Small intestine (tissue), 7 donors: ENCODE measurements at regions not wholly inside any gene's neighbourhood (a gene's known extent, or its start where the extent isn't known, plus 50 kb on each side); places are given as distances from the start of the nearest gene placed in this dataset.
A peak's percentile ranks its signal among the peaks of the same experiment; 100 is the strongest.
"Not testable (repeated sequence)": the region's sequence is repeated elsewhere in the genome, so short reads cannot be mapped to it uniquely, and the experiment has no call there.

Source experiments
- DNase-seq, 2 donors: peaks; one replicate each; pipeline versions ENCODE4 v3.0.0 to v3.0.0-alpha.2; 2013
- FAIRE-seq: peaks from 2 replicates; lab custom pipeline; 2012; peaks lifted over from hg19 to GRCh38; lab: Jason Lieb, UNC
- H3K27ac ChIP-seq, 3 donors: one replicate each; pipeline ENCODE4 v1.5.1; 2013; ENCODE audit warnings: low read length in 2 of 3, mild to moderate bottlenecking in 2 of 3, control low read depth in 1 of 3, inconsistent platforms in 1 of 3, low read depth in 1 of 3, moderate library complexity in 1 of 3
- H3K27me3 ChIP-seq, 3 donors: one replicate each; pipeline ENCODE4 v1.6.1; 2013; ENCODE audit warnings: low read length in 3 of 3, inconsistent platforms in 1 of 3; ENCODE audit not compliant: control insufficient read depth in 3 of 3, insufficient read depth in 3 of 3
- H3K36me3 ChIP-seq, 3 donors: one replicate each; pipeline ENCODE4 v1.6.1; 2013; ENCODE audit warnings: low read length in 3 of 3, inconsistent platforms in 1 of 3, low read depth in 1 of 3, mild to moderate bottlenecking in 1 of 3, moderate library complexity in 1 of 3; ENCODE audit not compliant: control insufficient read depth in 3 of 3, insufficient read depth in 2 of 3
- H3K4me1 ChIP-seq, 3 donors: one replicate each; pipeline ENCODE4 v1.6.1; 2013; ENCODE audit warnings: low read length in 2 of 3, inconsistent platforms in 1 of 3, low read depth in 1 of 3, mild to moderate bottlenecking in 1 of 3, moderate library complexity in 1 of 3; ENCODE audit not compliant: control insufficient read depth in 3 of 3, insufficient read depth in 2 of 3
- H3K4me3 ChIP-seq, 3 donors: one replicate each; pipeline ENCODE4 v1.5.1; 2013; ENCODE audit warnings: low read length in 3 of 3, control low read depth in 1 of 3, inconsistent platforms in 1 of 3, low read depth in 1 of 3, mild to moderate bottlenecking in 1 of 3, moderate library complexity in 1 of 3
- H3K9me3 ChIP-seq, 2 donors: one replicate each; pipeline ENCODE4 v1.6.1; 2013; ENCODE audit warnings: low read depth in 1 of 2, low read length in 1 of 2; ENCODE audit not compliant: control insufficient read depth in 2 of 2, insufficient read depth in 1 of 2
- WGBS, 3 donors: extraction: QIAGEN DNeasy Blood & Tissue Kit; methylation state at CpG; one replicate each; pipeline ENCODE4 v1.1.7; 2013; 5-methylcytosine and 5-hydroxymethylcytosine counted together
- donor health status: healthy with polysubstance abuse.
- donor health status: control.
- donor health status: control.
- donor health status: Bipolar disorder and iron deficiency.
- donor health status: healthy.

GRCh38 chr2:204145791-204146190, 209.2 kb downstream of the ICOS start:
- Histone ChIP-seq H3K4me3 (peak overlapping the region in 2 of 3 donors; percentile 26 to 35), H3K27me3 (peaks cover 0 to 5% (median 0%) of the 10 kb centered on the region in 3 donors), H3K36me3 (no peaks in the 10 kb centered on the region), H3K4me1 (no peaks in the 10 kb centered on the region), H3K27ac (no peak overlapping the region), H3K9me3 (no peaks in the 10 kb centered on the region)
- FAIRE-seq = no peak
- DNase-seq = no peak
- WGBS, 3 donors = 10 to 21% (median 11%) methylated on average over 8 of the region's 8 CpGs

GRCh38 chr2:204147040-204147439, 210.5 kb downstream of the ICOS start:
- not testable (repeated sequence) for DNase-seq, H3K9me3 ChIP-seq, H3K36me3 ChIP-seq, H3K4me3 ChIP-seq, H3K27ac ChIP-seq, H3K27me3 ChIP-seq, FAIRE-seq, H3K4me1 ChIP-seq
- 94 to 95% (median 95%) methylated on average over 2 of the region's 2 CpGs for WGBS, 3 donors

- no peaks in the 10 kb centered on the region for H3K9me3 ChIP-seq
- 76 to 79% (median 78%) methylated on average over 7 of the region's 7 CpGs for WGBS, 3 donors
- H3K27me3 ChIP-seq = peaks cover 0 to 3% (median 0%) of the 10 kb centered on the region in 3 donors
- DNase-seq (no peak), FAIRE-seq (no peak)
- H3K27ac ChIP-seq = no peak overlapping the region
- no peaks in the 10 kb centered on the region for H3K4me1 ChIP-seq
- no peaks in the 10 kb centered on the region for H3K36me3 ChIP-seq
- H3K4me3 ChIP-seq = no peak overlapping the region
Measured at GRCh38 chr2:204150721-204151120, 214.2 kb downstream of the ICOS start.

- H3K4me1 ChIP-seq = no peaks in the 10 kb centered on the region
- no peak overlapping the region for H3K27ac ChIP-seq
- H3K36me3 ChIP-seq = no peaks in the 10 kb centered on the region
- no peak overlapping the region for H3K4me3 ChIP-seq
- H3K27me3 ChIP-seq = peaks cover 0 to 3% (median 0%) of the 10 kb centered on the region in 3 donors
- H3K9me3 ChIP-seq = no peaks in the 10 kb centered on the region
- 20 to 51% (median 23%) methylated on average over 3 of the region's 3 CpGs for WGBS, 3 donors
- no peak for DNase-seq
- no peak for FAIRE-seq
Measured at GRCh38 chr2:204152616-204153015, 216.1 kb downstream of the ICOS start.

- H3K4me1 ChIP-seq = no peaks in the 10 kb centered on the region
- no peak overlapping the region for H3K27ac ChIP-seq
- H3K9me3 ChIP-seq = no peaks in the 10 kb centered on the region
- H3K27me3 ChIP-seq = peaks cover 0 to 3% (median 0%) of the 10 kb centered on the region in 3 donors
- no peak for DNase-seq
- H3K4me3 ChIP-seq = no peak overlapping the region
- WGBS, 3 donors = 62 to 81% (median 74%) methylated on average over 3 of the region's 3 CpGs
- no peaks in the 10 kb centered on the region for H3K36me3 ChIP-seq
- no peak for FAIRE-seq
Measured at GRCh38 chr2:204154863-204155262, 218.3 kb downstream of the ICOS start.

- Histone ChIP-seq H3K4me1 (no peaks in the 10 kb centered on the region), H3K27ac (no peak overlapping the region), H3K4me3 (no peak overlapping the region), H3K9me3 (no peaks in the 10 kb centered on the region), H3K27me3 (no peaks in the 10 kb centered on the region), H3K36me3 (no peaks in the 10 kb centered on the region)
- 48 to 57% (median 52%) methylated on average over 1 of the region's 1 CpG for WGBS, 3 donors
- FAIRE-seq (no peak), DNase-seq (no peak)
Measured at GRCh38 chr2:204156456-204156855, 219.9 kb downstream of the ICOS start.

GRCh38 chr2:204157684-204158083, 221.1 kb downstream of the ICOS start:
- Histone ChIP-seq H3K27me3 (no peaks in the 10 kb centered on the region), H3K36me3 (no peaks in the 10 kb centered on the region), H3K4me3 (no peak overlapping the region), H3K9me3 (no peaks in the 10 kb centered on the region), H3K4me1 (no peaks in the 10 kb centered on the region), H3K27ac (no peak overlapping the region)
- no peak for FAIRE-seq
- no peak for DNase-seq

GRCh38 chr2:204159526-204159925, 223.0 kb downstream of the ICOS start:
- H3K27me3 ChIP-seq = no peaks in the 10 kb centered on the region
- no peaks in the 10 kb centered on the region for H3K36me3 ChIP-seq
- FAIRE-seq = no peak
- no peak for DNase-seq
- WGBS, 3 donors = 82 to 88% (median 85%) methylated on average over 3 of the region's 3 CpGs
- no peak overlapping the region for H3K27ac ChIP-seq
- no peak overlapping the region for H3K4me3 ChIP-seq
- no peaks in the 10 kb centered on the region for H3K4me1 ChIP-seq
- no peaks in the 10 kb centered on the region for H3K9me3 ChIP-seq

- DNase-seq = no peak
- H3K36me3 ChIP-seq = no peaks in the 10 kb centered on the region
- H3K27me3 ChIP-seq = no peaks in the 10 kb centered on the region
- no peaks in the 10 kb centered on the region for H3K9me3 ChIP-seq
- no peak overlapping the region for H3K4me3 ChIP-seq
- no peak for FAIRE-seq
- no peak overlapping the region for H3K27ac ChIP-seq
- H3K4me1 ChIP-seq = no peaks in the 10 kb centered on the region
Measured at GRCh38 chr2:204160989-204161388, 224.4 kb downstream of the ICOS start.
